NCI-H526 treated with DMSO at 0.1 percent for 48 hours (cell line): ENCODE measurements at regions not wholly inside any gene's neighbourhood (a gene's known extent, or its start where the extent isn't known, plus 50 kb on each side); places are given as distances from the start of the nearest gene placed in this dataset.
"Not testable (repeated sequence)": the region's sequence is repeated elsewhere in the genome, so short reads cannot be mapped to it uniquely, and the experiment has no call there.

Source experiments
- DNase-seq: peaks from one replicate; lab custom pipeline; 2025; lab: John Stamatoyannopoulos, UW

DNA sequence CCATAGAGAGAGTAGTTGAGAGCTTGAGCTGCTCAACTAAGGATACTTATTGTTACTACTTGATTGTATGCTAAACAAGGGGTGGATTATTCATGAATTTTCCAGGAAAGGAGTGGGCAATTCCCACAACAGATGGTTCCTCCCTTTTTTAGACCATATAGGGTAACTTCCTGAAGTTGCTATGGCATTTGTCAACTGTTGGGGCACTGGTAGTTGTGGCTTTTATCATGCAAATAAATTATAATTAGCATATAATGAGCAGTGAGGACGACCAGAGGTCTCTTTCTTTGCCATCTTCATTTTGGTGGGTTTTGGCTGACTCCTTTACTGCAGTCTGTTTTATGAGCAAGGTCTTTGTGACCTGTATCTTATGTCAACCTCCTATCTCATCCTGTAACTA is 1403.5 kb upstream of the PABPC4L start:
- no peak for DNase-seq

DNA sequence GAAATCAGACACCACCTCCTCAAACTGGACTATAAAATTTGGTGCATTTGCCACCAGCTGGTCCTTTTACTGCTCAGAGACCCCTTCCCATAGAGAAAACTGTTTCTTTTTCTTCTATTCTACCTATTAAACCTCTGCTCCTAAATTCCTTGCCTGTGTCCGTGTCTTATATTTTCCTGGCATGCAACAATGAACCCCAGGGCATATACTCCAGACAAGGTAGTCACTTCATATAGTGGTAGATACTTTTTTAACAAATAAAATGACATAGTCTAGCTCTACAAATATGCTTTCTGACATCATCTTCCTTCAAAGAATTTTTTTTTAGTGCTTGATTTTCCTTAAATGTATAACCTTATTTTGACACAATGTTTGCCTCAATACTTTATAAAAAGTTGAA is 1402.9 kb upstream of the PABPC4L start:
- no peak for DNase-seq

DNA sequence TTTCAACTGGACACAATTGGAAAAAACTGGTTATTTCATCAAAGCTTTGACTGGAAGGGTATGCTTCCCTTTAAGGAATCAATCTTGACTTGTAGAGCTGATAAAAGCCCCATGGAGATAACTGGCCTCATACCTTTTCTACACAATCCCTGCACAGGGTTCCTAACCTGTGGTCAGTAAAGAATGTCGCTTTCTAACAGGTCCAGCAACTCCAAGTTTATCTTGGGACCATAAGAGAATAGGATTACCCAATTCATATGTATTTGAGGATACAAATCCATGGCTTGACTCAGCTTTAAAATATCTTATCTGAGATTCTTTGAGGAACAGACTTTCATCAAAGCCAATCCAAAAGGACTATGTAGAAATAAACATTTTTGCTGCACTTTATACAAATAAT is 1399.8 kb upstream of the PABPC4L start:
- no peak for DNase-seq

DNA sequence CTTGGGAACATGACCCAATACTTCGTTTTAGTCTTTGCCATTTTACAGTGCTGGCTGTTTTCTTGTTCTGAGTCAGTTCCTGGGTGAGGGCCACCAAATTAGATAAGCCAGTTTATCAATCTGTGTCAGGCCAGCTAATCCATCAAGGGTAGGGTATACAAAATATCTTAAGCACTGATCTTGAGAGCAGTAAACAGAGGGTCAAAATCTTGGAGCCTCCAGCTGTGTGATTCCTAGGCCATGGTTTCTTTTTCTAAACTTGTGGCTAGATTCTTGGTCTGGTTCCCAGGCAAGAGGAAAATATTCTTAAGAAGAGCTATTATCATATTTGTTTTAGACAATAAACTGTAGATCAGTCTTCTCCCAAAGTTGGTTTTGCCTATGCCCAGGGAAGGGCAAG is 1396.6 kb upstream of the PABPC4L start:
- DNase-seq = no peak

DNA sequence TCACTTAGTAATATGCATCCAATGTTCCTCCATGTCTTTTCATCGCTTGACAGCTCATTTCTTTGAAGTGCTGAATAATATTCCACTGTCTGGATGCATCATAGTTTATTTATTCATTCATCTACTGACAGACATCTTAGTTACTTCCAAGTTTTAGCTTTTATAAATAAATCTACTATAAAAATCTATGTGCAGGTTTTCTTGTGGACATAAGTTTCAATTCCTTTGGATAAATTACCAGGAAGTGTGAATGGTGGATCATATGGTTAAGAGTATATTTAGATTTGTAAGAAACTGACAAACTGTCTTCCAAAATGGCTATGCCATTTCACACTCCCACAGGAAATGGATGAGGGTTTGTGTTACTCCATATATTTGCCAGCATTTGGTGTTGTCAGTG is 1392.9 kb upstream of the PABPC4L start:
- no peak for DNase-seq

DNA sequence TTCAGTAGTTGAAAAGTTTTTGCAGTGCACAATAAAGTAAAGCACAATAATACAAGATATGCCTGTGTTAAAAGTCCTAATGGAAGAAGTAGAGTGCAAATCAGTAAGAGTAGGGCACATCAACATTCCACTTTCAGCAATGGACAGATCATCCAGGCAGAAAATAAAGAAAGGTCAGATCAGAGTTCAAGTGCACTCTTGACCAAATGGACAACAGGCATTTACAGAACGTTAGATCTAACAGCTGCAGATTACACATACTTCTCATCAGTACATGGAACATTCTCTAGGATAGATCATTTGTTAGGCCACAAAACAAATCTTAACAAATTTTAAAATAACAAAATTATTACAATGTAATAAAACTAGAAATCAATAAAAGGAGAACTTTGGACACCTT is 1373.5 kb upstream of the PABPC4L start:
- DNase-seq = no peak

DNA sequence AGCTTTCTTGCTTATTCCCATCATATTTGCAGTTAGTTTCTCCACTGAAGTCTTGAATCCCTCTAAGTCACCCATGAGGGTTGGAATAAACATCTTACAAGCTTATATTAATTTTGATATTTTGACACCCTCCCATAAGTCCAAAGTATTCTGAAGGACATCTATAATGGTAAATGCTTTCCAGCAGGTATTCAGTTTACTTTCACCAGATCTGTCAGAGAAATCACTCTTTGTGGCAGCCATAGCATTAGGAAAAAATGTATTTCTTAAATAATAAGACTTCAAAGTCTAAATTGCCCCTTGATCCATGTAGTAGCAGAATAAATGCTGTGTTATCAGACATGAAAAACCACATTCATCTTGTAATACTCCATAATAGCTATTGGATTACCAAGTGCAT is 1371.7 kb upstream of the PABPC4L start:
- no peak for DNase-seq

DNA sequence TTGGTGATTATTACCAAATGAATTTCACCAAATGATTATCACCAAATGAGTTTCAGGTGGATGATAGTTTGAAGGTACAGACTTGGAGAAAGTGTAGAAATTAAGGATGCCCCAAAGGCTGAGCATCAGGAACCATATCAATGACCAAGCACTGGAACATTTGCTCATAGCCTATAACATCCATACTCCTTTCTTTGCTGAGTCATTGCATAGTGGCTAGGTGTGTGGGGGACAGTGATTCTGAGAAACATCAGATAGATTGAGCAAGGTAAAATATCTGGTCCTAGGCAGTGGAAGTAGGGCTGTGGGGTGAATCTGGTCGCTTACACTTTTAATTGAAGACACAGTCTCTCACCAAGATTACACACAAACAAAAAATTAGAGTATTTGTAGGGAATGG is 1362.5 kb upstream of the PABPC4L start:
- no peak for DNase-seq

DNA sequence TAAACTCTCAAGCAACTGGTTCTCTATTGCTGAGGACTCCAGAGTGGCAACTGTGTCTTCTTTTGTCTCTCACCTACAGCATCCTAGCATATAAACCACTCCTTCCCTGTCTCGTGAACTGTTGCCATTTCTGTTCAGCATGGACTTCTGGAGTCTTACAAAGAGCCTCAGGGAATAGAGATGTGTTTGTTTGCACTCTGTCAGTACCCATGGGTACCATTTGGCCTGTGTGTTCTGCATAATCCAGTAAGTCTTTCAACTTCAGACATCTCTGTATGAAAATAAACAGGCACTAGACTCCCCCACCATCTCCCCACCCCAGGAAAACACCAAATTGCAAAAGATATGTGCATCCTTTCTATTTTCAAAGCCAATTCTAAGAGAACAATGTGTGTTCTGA is 1351.6 kb upstream of the PABPC4L start:
- no peak for DNase-seq

DNA sequence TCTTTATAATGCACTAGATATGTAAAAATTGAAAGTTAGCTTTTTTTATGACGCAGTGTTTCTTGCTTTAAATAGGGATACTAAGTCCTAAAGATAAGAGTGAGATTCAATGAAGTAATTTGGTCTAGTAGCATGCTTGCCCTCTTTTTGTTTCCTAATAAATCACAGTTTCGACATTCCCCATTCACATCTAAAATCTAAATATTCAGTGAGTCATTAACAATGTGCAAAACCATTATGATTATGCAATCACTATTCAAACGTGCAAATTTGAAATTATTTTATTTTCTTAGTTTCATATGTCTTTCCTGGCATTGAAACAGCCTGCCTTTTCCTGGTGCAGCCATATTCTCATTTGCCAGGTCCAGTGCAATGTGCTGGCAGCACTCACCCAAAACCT is 1350.5 kb upstream of the PABPC4L start:
- DNase-seq = no peak

DNA sequence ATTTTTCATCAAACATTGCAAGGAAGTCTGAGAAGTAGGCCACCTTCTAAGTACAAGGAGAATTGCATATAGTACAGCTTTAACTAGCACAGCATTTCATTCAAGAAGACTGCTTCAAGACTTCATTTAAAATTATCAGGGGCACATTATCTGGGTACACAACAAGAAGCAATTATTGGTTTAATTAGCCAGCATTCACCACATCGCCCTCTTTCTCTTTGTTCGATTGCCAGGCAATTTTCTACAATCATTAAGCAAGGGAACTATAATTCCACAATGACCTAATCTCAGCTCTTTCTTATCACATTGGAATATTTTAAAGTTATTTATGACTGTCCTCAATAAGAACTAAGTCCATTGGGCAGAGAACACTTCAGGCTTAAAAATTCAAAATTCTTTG is 1347.1 kb upstream of the PABPC4L start:
- DNase-seq = no peak

DNA sequence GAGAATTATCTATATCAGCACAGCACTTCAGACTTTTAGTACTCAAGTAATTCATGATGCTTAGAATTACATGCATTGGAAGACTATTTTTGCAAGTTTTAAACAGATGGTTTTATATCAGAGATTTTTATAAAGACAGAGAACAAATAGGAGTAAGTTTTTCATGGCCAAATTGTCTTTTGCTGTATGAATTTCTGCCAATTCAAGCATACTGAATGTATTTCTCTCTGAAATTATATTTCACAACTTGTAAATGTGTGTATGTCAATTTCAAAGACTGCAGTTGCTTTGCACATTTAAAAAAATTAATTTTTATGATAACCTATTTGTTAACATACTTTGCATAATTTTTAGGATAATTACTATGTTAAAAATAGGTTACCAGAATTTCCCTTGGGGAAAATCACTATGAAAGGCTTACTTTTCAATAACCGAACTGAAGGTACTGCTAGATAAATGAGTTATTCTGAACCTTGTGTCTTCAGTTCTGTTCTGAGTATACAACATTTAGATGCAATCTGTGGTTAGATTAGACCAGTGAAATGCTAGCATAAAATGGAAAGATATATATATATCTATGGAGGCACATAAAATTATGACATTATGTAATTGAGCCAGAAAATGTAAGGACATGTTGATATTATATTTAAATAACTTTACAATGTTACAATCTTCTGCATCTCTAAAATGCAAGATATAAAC is 1344.2 kb upstream of the PABPC4L start:
- no peak for DNase-seq

DNA sequence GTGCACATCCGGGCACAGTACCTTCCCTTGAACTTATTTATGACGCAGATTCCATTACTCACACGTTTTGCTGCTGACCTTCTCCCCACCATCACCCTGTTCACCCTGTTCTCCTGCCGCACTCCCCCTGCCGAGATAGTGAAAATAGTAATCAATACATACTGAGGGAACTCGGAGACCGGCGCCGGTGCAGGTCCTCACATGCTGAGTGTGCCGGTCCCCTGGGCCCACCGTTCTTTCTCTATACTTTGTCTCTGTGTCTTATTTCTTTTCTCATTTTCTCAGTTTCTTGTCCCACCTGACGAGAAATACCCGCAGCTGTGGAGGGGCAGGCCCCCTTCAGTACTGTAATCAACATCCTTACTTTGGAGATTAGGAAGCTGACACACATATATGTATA is 1337.1 kb upstream of the PABPC4L start:
- DNase-seq = no peak

DNA sequence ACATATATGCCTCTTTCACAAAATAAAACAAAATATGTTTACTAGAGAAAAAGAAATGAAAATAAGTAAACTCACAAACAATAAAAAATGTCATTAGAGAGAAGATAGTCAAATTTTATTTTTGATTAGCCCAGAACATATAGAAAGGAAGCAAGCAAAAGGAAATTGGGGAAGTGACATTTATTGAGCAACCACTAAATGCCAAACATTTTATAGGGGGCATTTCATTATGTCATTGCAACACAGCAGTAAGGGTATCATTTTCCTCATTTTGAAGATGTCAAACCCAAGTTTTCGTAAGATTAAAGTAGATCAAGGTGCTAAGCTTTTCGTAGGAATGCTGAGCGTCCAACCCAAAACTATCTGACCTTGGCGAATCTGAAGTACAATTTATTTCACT is 1331.5 kb upstream of the PABPC4L start:
- DNase-seq = no peak

DNA sequence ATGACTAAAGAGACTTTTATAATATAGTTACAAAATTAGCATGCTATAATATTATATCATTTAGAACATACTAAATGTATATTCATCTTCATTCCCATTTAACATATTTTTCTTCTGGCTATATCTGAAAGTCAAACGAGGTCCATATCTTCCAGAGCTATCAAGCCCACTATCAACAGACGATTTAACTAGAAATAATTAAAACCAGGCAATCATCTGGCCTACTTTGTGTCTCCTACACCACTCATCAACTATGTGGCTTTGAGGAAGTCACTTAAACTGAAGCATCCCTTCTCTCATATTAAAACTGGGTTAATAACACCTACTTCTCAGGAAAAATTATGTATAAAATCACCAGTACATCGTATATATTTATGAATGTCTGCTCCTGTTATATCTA is 1330.5 kb upstream of the PABPC4L start:
- no peak for DNase-seq

DNA sequence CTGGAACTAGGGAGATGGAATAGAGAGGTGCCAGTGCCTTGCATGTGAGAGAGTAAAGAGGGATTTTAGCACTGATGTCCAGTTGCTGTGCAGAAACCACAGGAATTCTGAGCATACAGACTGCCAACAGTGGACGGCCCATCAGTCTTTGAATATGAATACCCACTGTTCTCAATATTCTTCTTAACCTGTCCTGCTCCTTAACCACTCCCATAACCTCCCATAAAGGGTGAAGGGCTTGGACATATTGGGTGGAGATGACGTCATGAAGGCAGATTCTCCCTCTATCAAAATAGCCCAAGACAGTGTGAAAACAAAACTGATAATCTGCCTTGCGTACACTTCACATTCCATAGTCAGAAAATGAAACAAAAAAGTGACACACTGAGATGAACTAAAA is 1313.7 kb upstream of the PABPC4L start:
- DNase-seq = no peak

DNA sequence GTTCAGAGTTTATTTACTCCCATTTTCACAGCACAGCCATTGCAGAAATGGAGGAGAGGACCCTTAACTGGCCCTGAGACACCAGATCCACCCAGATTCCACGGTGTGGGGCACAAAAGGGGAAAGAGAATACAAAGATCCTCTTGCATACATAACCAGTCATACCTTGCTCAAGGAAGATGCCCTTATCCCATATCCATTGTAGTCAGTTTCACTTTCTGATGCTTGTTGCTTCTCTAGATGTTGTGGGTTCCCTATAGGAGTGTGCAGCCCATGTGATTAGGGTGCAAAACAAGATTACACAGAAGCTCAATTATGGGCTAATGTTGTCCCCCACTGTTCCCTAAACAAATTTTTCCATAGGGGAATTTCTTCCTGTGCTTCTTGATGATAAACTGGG is 1309.0 kb upstream of the PABPC4L start:
- no peak for DNase-seq

DNA sequence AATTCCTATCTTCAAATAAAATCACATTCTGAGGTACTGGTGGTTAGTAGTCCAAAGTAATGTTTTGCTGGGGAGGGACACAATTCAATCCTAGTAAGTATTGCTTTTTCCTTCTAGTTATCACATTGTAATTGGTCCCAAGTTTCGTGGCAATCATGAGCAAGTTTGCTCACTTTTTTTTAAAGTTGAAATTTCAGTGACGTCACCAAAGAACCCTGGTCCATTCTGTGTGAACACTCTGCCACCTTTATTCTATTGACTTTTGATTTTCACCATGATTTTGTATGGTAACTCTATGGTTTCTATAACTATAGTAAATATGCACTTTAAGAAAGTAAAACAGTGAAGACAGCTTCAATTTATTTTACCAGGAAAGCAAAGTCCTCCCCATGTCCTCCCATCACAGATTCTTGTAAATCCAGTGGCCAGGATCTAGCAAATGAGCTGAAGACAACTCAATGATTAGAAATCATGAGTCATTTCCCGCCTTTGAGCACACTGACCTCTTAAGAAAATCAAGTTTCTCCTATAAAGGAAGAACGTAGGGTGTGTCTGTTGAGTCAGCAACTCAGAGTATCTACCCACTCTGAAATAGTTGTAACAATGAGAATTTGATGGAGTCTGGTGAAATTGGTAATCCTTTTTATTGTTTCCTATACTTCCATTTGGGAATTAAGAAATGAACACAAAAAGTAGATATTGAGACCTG is 1306.6 kb upstream of the PABPC4L start:
- DNase-seq = no peak

DNA sequence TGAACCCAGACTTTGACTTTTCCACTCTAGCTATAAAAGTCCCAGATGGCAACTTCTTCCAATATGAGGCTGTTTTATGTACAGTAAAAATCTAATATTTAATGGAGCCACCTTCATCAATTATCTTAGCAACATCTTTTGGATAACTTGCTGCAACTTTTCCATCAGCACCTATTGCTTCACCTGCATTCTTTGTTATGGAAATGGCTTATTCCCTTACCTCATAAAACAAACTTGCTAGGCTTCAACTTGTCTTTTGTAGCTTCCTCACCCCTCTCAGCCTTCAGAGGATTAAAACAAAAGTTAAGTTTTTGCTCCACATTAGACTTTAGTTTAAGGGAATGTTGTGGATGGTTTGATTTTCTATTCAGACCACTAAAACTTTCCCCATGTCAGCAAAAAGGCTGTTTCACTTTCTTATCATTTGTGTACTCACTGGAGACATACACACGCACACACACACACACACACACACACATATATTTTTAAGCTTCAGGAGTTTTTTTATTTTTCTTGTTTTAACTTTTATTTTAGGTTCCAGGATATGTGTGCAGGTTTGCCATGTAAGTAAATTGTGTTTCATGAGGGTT is 1296.1 kb upstream of the PABPC4L start:
- DNase-seq = no peak

DNA sequence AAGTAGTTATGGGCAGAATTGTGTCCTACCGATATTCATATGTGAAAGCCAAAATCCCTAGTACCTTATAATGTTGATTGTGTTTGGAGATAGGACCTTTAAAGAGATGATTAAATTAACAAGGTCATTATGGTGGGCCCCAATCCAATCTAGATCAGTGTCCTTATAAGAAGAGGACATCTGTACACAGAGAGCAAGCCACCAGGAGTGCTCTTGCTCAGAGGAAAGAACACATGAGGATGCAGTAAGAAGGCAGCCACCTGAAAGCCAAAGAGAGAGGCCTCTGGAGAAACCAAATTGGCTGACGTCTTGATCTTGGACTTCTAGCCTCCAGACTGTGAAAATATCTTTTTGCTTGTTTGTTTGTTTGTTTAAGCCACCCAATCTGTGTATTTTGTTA is 1290.8 kb upstream of the PABPC4L start:
- DNase-seq = no peak

DNA sequence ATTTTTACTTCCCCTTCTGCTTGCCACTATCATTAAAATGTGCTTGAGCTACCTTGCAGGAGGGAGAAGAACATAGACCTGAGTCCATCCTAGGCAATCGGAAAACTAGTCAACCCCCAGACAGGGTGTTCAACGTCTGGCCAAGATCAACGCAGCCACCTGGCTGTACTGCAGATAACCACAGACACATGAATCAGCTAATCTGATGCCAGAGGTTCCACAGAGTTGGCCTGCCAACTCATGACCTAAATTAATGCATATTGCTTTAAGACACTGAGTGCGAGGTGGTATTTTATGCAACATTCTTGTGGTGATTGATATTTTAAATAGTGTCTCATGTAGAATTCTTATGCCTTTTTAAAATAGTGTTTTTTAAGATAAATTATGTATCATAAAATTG is 1283.8 kb upstream of the PABPC4L start:
- no peak for DNase-seq

DNA sequence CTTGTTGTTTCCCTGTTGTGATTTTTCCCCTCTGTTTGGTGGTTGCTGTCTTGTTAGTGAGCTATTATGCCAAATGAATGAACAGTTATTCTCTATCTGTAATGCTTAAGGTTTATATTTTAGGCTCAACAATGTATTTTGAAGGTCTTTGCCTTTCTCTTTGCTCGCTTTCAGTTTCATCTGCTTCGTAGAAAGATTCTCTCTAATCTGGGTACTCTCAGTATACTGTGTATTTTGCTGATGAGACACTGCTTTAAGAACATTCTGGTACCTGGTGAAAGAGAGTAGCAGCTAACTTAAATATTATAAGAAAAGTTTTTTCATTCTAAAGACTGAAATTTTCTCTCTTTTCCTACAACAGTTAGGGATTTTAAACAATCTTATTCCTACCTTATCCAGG is 1274.7 kb upstream of the PABPC4L start:
- DNase-seq = no peak

DNA sequence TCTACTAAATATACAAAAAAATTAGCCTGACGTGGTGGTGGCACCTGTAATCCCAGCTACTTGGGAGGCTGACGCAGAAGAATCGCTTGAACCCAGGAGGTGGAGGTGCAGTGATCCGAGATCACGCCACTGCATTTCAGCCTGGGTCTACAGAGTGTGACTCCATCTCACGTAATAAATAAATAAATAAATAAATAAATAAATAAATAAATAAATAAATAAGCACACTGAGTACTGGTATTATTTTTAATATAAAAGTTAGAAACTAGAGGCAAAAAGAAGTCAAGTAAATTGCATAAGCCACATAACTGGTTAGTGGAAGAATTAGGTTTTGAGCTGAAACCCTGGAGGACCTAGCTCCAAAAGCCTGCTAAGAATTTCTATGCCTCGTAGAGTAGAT is 1262.7 kb upstream of the PABPC4L start:
- no peak for DNase-seq

DNA sequence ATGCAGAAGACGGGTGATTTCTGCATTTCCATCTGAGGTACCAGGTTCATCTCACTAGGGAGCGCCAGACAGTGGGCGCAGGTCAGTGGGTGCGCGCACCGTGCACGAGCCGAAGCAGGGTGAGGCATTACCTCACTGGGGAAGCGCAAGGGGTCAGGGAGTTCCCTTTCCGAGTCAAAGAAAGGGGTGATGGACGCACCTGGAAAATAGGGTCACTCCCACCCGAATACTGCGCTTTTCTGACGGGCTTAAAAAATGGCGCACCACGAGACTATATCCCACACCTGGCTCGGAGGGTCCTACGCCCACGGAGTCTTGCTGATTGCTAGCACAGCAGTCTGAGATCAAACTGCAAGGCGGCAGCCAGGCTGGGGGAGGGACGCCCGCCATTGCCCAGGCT is 1246.0 kb upstream of the PABPC4L start:
- DNase-seq = not testable (repeated sequence)
